Skin of body (tissue), 1 donor: ENCODE measurements at regions not wholly inside any gene's neighbourhood (a gene's known extent, or its start where the extent isn't known, plus 50 kb on each side); places are given as distances from the start of the nearest gene placed in this dataset.

Source experiments
- DNase-seq: peaks from one replicate; lab custom pipeline; 2025; lab: John Stamatoyannopoulos, UW

GRCh38 chr4:111699165-111699564, 446.1 kb upstream of the FAM241A start:
- no peak for DNase-seq

- DNase-seq = no peak
These were observed 444.2 kb upstream of the FAM241A start for GRCh38 chr4:111701102-111701501.

GRCh38 chr4:111707491-111707890, 437.8 kb upstream of the FAM241A start:
- DNase-seq = no peak

DNA sequence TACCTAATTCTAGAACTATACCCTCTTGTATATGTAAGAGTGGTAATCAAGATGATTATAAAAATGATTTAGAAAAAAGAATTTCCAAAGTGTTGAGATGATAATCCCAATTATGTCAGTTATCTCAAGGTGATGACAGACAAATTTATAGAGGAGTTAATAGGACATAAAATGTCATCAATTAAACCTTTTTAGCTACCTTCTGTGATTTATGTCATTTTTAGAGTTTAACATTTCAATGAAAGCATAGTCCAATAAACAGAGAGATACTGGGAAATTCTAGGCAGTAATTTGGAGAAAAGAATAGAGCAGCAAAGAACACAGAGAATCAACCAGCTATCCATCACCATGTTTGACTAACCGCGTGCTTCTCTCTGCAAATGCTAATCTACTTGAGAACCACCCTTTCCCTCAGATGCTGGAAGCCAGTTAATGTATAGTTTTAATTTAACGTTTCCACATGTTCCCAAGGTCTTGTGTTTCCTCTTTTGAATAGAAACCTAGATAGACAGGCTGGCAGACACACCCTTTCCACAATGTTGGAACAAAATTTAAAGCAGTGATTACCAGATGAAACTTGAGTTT, 433.1 kb upstream of the FAM241A start:
- DNase-seq = no peak

DNA sequence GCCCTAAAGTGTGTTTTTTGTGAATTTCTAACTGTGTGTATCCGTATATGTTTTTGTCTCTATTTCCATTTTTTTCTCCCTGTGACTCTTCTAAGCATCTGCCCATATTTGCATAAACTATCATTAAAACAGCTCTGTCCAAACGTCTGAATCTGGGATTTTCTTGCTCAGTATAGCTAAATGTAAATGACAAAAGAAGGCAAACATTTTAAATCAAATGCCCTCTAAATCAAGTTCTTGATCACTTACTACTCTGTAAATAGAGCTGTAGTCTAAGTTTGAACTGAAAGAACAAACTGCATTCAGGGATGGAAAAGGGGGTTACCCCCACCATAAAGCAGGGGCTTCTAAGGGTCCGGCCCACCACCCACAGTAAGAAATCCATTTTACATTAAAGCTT, 432.0 kb upstream of the FAM241A start:
- DNase-seq = no peak

DNA sequence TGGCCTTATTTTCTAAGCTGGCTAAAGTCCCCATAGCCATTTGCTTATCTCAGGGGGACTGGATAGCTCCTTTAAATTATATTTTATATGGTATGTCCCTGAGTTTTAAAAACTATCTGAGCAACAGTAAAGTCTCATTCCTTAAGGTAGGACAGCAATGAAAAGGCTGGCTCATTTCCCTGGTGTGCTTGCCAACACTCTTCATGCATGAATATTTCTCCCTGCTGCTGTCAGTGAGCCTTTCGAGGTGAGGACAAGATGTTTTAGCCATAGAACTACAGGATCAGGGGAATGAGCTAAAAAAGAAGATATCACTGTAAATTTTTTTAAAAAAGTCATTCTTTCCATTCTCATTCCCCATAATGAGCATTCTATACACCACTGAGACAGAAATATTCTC, 427.3 kb upstream of the FAM241A start:
- DNase-seq = no peak

DNA sequence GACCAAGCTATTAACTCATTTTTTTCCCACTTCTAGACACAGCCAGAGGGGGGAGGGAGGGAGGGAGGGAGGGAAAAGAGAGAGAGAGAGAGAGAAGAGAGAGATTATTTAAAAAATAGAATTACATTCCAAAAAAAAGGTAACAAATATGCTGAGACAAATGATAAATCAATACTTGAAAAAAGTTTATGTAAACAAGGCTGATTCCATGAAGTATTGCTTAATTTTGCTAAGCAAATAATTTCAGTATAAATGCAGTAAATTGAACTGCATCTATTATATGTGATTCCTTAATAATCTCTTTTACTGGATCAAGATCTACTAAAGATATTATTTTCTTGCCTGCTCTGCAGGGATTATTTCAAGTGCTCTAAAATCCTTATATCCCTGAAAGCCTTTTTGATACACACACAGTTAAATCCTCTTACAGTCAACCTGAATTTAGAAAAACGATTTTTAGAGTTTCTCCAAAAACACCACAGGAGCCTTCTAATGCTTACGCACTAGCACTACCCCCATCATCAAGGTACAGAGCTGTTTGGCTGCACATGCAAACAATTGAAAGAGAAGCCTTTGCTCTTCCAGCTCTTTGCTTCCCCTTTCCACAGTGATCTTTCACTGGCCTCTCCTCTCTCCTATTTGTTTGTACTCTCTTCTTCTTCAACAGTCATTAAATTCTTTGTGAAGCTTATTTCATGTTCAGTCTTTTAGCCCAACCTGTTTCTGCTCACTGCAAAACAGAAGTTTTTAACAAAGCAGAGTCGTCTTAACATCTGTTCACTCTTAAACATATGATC, 426.3 kb upstream of the FAM241A start:
- DNase-seq = no peak

GRCh38 chr4:111720866-111721265, 424.4 kb upstream of the FAM241A start:
- DNase-seq = no peak

DNA sequence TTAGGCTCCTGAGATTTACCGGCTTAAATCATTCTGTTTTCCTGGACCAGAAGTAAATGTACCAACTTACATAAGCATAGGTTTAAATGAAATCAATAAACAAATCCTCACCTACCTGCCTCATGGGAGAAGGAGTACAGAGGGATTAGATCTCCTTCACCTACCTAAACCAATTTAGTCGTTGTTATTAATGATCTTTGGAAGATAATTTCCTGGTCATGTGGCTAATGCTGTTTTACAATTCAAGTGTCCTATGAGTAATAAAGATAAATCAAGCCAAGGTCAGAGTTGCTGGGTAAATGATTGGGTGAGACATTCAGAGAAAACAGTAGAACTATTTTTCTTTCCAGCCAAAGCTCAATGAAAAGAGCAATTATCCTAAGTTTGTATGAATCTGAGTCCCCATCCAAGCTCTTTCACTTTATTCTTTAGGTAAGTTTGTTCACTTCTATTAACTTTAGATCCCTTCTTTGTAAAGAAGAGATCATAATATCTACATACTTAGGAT, 423.0 kb upstream of the FAM241A start:
- no peak for DNase-seq

DNA sequence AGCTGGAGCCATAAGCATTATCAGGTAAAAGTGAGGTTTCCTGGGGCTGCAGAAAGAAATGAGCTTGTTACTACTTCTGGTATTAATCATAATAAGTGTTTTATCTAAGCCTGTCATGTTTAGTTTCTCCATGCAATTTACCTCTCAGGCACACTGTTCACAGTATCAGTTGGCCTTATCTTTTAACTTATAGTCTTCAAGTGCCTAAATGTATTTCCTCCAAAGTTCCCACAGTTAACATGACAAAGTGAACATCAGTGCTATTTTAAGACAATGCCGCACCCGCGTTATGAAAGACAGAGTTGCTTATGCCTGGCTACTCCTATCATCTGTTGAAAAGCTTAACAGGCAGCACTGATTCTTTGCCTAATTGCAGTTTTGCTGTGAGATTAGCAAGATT, 408.7 kb upstream of the FAM241A start:
- no peak for DNase-seq

DNA sequence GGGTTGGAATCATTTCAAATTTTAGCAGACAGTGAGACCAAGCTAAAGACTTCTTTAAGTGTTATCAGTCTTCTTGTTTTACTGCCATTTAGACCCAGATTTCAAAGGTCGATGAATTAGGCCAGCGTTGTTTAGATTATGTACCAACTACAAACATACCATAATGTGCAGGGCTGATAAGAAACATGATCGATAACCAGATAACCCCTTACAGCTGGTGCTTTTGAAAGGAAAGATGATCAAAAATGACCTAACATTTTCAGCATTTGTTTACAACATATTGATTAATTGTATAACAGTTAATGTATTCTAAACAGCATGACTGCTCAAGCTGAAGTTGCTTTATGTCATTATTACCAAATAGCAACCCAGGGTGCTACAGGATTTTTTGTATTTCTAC, 400.4 kb upstream of the FAM241A start:
- no peak for DNase-seq

DNA sequence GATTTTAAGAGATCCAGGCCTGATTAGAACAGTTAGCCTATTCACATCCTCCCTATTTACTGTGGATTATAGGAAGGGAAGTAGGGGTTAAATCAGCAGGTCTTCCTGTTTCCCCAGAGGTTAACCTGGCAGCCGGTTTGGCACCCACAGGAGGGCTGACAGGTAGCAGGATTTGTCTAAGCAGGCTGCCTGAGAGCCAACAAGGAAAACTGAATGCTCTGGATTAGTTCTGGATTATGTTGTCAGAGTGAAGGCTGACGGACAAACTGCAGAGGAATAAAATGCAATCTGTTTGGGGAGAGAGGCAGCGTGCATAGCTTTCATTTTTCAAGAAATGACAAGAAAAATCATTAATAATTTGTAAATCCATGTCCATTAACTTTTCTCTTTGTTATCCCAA, 397.1 kb upstream of the FAM241A start:
- DNase-seq = no peak

GRCh38 chr4:111754003-111754402, 391.3 kb upstream of the FAM241A start:
- no peak for DNase-seq

DNA sequence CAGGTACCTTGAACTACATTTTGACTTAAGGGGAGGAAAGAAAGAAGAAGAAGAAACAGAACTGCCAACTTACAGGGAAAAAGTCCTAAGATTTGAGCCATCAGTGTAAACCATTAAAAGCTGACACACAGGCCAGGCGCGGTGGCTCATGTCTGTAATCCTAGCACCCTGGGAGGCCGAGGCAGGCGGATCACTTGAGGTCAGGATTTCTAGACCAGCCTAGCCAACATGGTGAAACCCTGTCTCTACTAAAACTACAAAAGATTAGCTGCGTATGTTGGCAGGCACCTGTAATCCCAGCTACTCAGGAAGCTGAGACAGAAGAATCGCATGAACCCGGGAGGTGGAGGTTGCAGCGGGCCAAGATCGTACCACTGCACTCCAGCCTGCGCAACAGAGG, 389.7 kb upstream of the FAM241A start:
- no peak for DNase-seq

- peak; percentile 36 for DNase-seq
These were observed 383.7 kb upstream of the FAM241A start for GRCh38 chr4:111761531-111761930.

DNA sequence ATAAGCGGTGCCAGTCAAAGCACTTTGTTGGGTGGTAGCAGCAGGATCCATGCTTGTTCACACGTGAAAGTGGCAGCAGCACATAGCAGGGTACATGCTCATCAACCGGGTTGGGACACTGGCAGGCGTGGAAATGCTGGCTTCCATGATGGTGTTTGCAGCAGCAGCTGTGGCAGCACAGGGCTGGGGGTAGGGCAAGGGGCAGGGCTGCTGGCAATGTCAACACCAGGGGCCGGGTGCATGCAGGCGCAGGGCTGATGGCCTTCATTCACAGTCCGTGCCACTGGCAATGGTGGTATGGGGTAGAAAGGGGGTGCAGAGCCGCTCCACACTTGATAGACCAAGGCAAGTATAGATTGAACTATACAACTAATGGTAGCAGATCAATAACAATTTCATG, 374.7 kb upstream of the FAM241A start:
- no peak for DNase-seq

GRCh38 chr4:111773858-111774257, 371.4 kb upstream of the FAM241A start:
- no peak for DNase-seq

DNA sequence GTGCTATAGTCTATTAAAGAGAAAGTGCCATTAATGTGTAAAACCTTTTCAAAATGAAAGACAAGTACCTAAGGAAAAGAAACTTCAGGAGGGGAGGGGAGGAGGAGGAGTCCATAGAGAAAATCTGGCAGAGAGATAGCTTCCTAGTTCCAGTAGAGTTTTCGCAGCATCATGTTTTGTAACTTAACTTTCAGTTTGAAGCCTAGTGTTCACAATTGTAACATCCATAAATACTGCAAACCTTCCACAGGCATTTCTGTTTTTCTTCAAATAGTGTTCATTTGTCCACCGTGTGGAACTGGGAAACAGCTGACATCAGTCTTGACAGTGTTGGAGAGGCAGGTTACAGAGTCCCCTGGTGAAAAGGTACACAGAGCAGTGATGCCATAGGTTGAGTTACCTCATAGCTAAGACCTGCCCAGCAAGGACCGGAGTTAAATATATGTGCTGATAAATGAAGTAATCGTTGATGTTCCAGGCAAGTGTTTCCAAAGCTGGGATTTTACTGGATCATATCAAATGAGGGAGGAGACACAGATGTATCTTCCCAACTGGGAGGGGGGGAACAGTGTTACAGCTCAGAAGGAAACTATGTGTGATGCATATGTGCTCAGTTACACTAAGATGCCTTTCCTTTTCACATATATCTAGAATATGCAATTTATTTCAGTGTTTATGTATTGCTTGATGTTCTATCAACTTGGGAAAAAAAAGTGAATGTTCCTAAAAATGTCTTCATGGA, 369.5 kb upstream of the FAM241A start:
- no peak for DNase-seq

DNA sequence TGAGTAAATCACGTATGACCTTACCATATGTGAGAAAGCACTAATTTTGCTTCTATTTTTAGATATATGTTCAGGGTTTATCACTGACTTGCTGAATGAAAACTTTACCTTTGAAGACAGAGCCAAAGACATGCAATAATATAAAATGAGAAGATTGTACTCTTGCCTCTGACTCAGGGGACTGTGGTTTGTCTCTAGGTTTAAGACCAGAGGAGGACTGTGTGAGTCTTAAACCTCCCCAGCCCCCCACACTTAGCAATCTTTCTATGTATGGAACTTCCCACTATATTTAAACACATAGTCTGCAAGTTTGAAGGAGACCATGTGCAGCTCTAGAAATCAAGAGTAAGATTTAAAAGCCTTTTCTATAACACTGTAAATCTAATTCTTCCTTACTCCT, 368.7 kb upstream of the FAM241A start:
- no peak for DNase-seq

GRCh38 chr4:111778543-111778942, 366.7 kb upstream of the FAM241A start:
- no peak for DNase-seq

- DNase-seq = no peak
These were observed 364.3 kb upstream of the FAM241A start for GRCh38 chr4:111780965-111781364.

- DNase-seq = no peak
These were observed 363.6 kb upstream of the FAM241A start for GRCh38 chr4:111781611-111782010.
